ENCODE measurements at regions not wholly inside any gene's neighbourhood (a gene's known extent, or its start where the extent isn't known, plus 50 kb on each side); places are given as distances from the start of the nearest gene placed in this dataset.
A peak's percentile ranks its signal among the peaks of the same experiment; 100 is the strongest.
"Not testable (repeated sequence)": the region's sequence is repeated elsewhere in the genome, so short reads cannot be mapped to it uniquely, and the experiment has no call there.

DNA sequence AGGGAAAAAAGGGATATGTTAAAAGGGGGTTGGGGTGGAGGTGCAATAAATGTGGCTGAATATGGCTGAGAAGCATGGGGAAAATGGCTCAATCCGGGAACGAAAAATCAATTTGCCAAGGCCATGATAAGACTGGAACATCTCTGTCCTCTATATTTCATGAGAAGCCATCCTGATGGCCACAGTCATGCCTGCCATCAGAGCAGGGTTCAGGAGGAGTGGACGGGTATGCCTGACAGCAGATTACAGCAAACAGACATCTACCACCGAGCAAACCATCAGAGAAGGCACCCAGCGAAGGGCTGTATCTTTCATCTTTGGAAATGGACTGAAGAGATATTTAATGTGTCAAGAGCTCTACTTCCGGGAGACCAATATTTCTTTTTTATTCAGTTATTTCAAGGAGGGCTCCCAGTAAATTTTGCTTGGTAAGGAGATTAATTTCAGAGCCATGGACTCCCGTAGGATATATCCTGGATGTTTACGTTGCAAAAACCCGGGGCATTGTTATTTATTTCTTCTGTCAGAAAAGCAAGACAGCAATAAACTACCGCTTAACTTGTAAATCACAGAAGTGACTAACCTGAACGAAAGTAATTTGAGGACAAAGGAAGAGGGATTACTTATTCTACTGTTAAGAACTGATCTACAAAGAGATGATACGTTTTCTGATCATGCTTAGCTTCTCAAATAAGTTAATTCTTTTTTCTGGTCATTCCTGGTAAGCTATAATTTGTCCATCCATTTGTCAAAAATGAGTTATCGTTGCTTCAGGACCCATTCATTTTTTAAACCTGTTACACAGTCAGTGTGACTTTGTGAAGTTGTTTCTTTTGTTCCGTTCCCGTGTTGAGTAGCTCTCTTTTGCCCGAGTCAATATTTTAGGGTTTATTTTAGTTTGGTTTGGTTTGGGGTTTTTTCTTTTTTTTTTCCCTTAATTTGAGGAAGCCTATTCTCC lies 80.6 kb upstream of the CHD2 start:
- peaks cover 8 to 15% (median 15%) of the 10 kb centered on the region in 3 donors for H3K4me1 ChIP-seq (ENCODE audit: control insufficient read depth in 3 of 3, insufficient read depth in 3 of 3, low read length in 3 of 3)
- H3K9ac ChIP-seq (ENCODE audit: low read depth in 1 of 3, low read length in 3 of 3): peak overlapping the region; percentile 77 to 79 (median 79)
- H3K4me3 ChIP-seq (ENCODE audit: low read length in 3 of 3): peak overlapping the region; percentile 58 to 74 (median 67)
- no peaks in the 10 kb centered on the region for H3K36me3 ChIP-seq (ENCODE audit: control insufficient read depth in 3 of 3, insufficient read depth in 3 of 3, low read length in 3 of 3)
- no peaks in the 10 kb centered on the region for H3K27me3 ChIP-seq (ENCODE audit: control insufficient read depth in 3 of 3, insufficient read depth in 3 of 3, low read length in 3 of 3)
- no peaks in the 10 kb centered on the region for H3K9me3 ChIP-seq (ENCODE audit: control insufficient read depth in 3 of 3, low read length in 3 of 3)
- H3K27ac ChIP-seq (ENCODE audit: low read depth, low read length): peak overlapping the region; percentile 91

DNA sequence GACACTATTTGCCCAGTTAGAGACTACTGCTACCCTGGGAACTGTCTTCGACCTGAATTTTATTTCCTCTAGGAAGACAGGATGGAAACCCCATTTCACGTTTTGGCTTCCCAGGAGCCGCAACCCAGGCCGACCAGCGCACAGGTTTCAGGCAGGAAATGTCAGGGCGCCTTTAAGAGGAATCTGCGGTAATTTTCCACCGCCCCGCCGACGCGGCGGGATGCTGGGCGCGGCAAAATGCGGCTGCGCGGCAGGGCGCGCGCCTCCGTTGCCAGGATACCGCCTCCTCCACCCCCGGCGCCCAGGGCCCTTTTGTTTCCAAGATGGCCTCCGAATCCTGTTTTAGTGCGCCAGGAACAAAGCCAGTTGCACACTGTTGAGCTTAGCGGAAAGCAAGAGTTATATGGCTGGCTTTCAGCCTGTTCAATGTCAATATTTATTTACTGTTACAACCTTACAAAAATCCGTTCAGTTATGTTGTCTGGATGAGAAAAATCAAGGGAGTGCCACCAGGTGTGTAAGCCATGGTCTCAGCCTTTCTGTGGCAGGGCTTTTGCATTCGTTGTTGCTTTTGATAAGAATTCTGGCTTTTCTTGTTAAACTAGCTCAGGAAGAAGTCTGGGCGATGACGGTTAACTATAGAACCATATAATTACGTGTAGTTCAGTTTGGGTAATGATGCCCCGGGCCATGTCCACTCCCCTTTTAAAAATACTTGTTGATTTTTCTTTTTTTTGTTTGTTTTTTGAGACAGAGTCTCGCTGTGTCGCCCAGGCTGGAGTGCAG lies 79.7 kb upstream of the CHD2 start:
- Histone ChIP-seq H3K27ac (ENCODE audit: low read depth, low read length) (peak overlapping the region; percentile 91), H3K4me3 (ENCODE audit: low read length in 3 of 3) (peak overlapping the region; percentile 58 to 74 (median 67)), H3K9me3 (ENCODE audit: control insufficient read depth in 3 of 3, low read length in 3 of 3) (no peaks in the 10 kb centered on the region), H3K4me1 (ENCODE audit: control insufficient read depth in 3 of 3, insufficient read depth in 3 of 3, low read length in 3 of 3) (peaks cover 8 to 15% (median 15%) of the 10 kb centered on the region in 3 donors), H3K9ac (ENCODE audit: low read depth in 1 of 3, low read length in 3 of 3) (peak overlapping the region; percentile 77 to 79 (median 79)), H3K27me3 (ENCODE audit: control insufficient read depth in 3 of 3, insufficient read depth in 3 of 3, low read length in 3 of 3) (no peaks in the 10 kb centered on the region), H3K36me3 (ENCODE audit: control insufficient read depth in 3 of 3, insufficient read depth in 3 of 3, low read length in 3 of 3) (no peaks in the 10 kb centered on the region)

DNA sequence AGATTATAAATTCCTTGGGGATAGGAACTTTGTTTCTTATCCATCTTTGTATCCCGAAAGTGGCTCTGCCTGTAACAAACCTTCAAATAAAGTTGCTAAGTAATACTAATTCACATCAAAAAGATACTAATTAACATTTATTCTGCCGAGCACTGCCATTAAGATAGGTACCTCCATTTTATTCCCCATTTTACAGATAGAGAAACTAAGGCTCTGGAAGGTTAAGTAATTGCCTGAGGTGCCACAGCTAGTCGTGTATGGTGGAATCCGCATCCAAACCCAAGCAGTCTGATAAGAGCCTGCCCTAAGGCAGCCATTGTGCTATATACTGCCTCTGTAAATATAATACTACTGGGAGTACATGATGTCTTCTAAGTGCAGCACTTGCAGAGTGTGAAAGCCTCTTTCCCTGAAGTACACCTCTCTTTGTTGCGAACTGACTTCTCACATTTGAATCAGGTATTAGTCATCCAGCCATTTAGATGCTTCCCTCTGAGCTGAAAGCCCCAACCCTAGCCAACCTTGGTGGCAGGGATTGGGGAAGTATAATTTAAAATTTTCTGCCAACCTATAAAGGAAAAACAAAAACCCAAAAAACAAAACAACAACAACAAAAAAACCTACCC lies 78.5 kb upstream of the CHD2 start:
- Histone ChIP-seq H3K27ac (ENCODE audit: low read depth, low read length) (no peak overlapping the region), H3K9ac (ENCODE audit: low read depth in 1 of 3, low read length in 3 of 3) (no peak overlapping the region), H3K27me3 (ENCODE audit: control insufficient read depth in 3 of 3, insufficient read depth in 3 of 3, low read length in 3 of 3) (no peaks in the 10 kb centered on the region), H3K4me1 (ENCODE audit: control insufficient read depth in 3 of 3, insufficient read depth in 3 of 3, low read length in 3 of 3) (peaks cover 8 to 15% (median 15%) of the 10 kb centered on the region in 3 donors), H3K4me3 (ENCODE audit: low read length in 3 of 3) (no peak overlapping the region), H3K9me3 (ENCODE audit: control insufficient read depth in 3 of 3, low read length in 3 of 3) (no peaks in the 10 kb centered on the region), H3K36me3 (ENCODE audit: control insufficient read depth in 3 of 3, insufficient read depth in 3 of 3, low read length in 3 of 3) (no peaks in the 10 kb centered on the region)

DNA sequence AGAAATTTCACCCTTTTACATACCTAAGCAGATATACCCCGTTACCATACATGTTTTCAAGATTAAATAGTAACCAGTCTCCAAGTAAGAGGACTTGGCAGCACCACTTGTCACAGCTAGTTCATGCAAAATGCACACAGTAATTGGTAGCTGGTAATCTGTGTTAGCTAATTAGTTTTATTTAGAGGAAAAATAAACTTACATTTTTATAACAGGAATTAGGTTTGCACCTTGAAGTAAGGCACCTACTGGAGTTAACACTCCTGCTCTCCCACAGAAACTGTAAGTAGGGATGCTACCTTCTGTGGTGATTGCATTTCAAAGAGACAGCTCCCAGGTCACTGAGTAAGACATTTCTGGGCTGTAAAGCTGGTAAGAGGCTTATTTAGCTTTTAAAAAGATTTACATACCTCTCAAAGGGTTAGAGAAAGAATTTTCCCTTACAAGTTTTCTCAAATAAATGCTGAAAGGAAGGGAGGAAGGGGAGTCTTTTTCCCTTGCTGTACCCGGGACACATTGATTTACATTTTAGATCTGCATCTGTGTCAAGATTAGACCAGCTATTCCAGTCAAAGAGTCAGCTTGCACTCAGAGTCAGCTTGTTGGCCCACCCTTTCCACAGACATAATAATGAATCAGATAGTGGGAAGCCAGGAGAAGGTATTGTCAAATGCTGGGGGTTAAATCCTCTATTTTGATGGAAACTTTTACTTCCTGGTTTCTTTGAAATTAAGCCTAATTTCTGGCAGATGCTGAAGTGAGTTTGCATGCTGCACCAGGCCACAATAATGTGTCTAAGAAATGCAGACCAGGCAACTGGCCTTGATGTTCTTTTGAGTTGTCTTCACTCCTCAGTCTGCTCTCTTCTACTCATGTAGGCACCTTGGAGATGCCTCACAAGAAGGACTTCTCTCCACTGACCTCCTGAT lies 77.6 kb upstream of the CHD2 start:
- no peaks in the 10 kb centered on the region for H3K36me3 ChIP-seq (ENCODE audit: control insufficient read depth in 3 of 3, insufficient read depth in 3 of 3, low read length in 3 of 3)
- H3K9me3 ChIP-seq (ENCODE audit: control insufficient read depth in 3 of 3, low read length in 3 of 3): no peaks in the 10 kb centered on the region
- H3K4me3 ChIP-seq (ENCODE audit: low read length in 3 of 3): no peak overlapping the region
- peaks cover 8 to 15% (median 15%) of the 10 kb centered on the region in 3 donors for H3K4me1 ChIP-seq (ENCODE audit: control insufficient read depth in 3 of 3, insufficient read depth in 3 of 3, low read length in 3 of 3)
- no peak overlapping the region for H3K9ac ChIP-seq (ENCODE audit: low read depth in 1 of 3, low read length in 3 of 3)
- no peak overlapping the region for H3K27ac ChIP-seq (ENCODE audit: low read depth, low read length)
- H3K27me3 ChIP-seq (ENCODE audit: control insufficient read depth in 3 of 3, insufficient read depth in 3 of 3, low read length in 3 of 3): no peaks in the 10 kb centered on the region

DNA sequence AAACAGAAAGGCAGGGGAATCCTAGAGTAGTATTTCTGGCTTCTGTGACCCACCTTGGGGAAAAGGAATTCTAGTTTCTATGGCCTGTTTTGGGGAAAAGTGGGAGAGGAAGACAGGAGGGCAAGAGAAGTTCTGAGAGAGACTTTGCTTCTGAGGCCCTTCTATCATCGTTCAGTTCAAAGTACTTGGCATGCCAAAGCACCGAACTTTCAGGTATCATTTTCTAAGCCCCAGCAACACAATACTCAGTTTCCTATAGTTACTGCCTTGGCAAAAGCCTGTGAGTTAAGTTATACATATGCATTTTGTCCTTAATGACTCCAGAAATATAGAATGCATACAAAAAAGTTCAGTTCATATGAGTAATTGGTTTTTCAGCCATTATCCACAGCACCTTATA lies 74.1 kb upstream of the CHD2 start:
- Histone ChIP-seq H3K9ac (ENCODE audit: low read depth in 1 of 3, low read length in 3 of 3) (no peak overlapping the region), H3K36me3 (ENCODE audit: control insufficient read depth in 3 of 3, insufficient read depth in 3 of 3, low read length in 3 of 3) (no peaks in the 10 kb centered on the region), H3K27ac (ENCODE audit: low read depth, low read length) (no peak overlapping the region), H3K4me3 (ENCODE audit: low read length in 3 of 3) (no peak overlapping the region), H3K27me3 (ENCODE audit: control insufficient read depth in 3 of 3, insufficient read depth in 3 of 3, low read length in 3 of 3) (no peaks in the 10 kb centered on the region), H3K4me1 (ENCODE audit: control insufficient read depth in 3 of 3, insufficient read depth in 3 of 3, low read length in 3 of 3) (peaks cover 7 to 9% (median 7%) of the 10 kb centered on the region in 3 donors), H3K9me3 (ENCODE audit: control insufficient read depth in 3 of 3, low read length in 3 of 3) (no peaks in the 10 kb centered on the region)

DNA sequence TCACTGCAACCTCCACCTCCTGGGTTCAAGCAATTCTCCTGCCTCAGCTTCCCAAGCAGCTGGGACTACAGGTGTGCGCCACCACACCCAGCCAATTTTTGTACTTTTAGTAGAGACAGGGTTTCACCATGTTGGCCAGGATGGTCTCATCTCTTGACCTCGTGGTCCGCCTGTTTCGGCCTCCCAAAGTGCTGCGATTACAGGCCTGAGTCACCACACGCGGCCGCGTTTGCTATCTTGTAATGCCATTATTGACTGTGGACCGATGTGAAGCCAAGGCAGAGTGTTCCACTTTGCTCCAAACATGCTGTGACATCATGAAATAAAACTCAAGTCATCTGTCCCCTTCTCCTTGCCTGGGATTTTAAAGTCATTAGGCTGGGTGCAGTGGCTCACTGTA lies 72.1 kb upstream of the CHD2 start:
- H3K9me3 ChIP-seq (ENCODE audit: control insufficient read depth in 3 of 3, low read length in 3 of 3); H3K27me3 ChIP-seq (ENCODE audit: control insufficient read depth in 3 of 3, insufficient read depth in 3 of 3, low read length in 3 of 3); H3K36me3 ChIP-seq (ENCODE audit: control insufficient read depth in 3 of 3, insufficient read depth in 3 of 3, low read length in 3 of 3); H3K9ac ChIP-seq (ENCODE audit: low read depth in 1 of 3, low read length in 3 of 3); H3K27ac ChIP-seq (ENCODE audit: low read depth, low read length); H3K4me3 ChIP-seq (ENCODE audit: low read length in 3 of 3): not testable (repeated sequence)
- peaks cover 16 to 22% (median 16%) of the 10 kb centered on the region in 3 donors for H3K4me1 ChIP-seq (ENCODE audit: control insufficient read depth in 3 of 3, insufficient read depth in 3 of 3, low read length in 3 of 3)

DNA sequence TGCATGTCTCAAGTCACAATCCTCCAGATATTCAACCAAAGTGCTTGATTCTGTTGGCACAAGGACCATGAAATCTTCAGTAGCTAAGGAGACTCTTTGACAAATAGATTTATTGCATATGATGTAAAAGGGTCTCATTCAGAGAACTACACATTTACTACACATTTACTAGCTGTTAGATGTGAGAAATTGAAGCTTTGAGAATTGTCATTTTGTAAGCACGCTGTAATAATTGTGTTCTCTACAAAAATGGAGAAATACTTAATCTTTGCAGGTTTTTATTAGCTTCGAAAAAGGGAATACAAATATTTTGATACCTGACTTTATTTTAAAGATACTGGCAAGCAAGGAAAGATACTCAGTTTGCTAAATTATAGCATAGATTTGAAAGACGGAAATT lies 70.2 kb upstream of the CHD2 start:
- peak overlapping the region; percentile 84 for H3K27ac ChIP-seq (ENCODE audit: low read depth, low read length)
- no peaks in the 10 kb centered on the region for H3K27me3 ChIP-seq (ENCODE audit: control insufficient read depth in 3 of 3, insufficient read depth in 3 of 3, low read length in 3 of 3)
- H3K9ac ChIP-seq (ENCODE audit: low read depth in 1 of 3, low read length in 3 of 3): peak overlapping the region in 1 of 3 donors; percentile 63
- H3K36me3 ChIP-seq (ENCODE audit: control insufficient read depth in 3 of 3, insufficient read depth in 3 of 3, low read length in 3 of 3): no peaks in the 10 kb centered on the region
- no peaks in the 10 kb centered on the region for H3K9me3 ChIP-seq (ENCODE audit: control insufficient read depth in 3 of 3, low read length in 3 of 3)
- peaks cover 19 to 28% (median 25%) of the 10 kb centered on the region in 3 donors for H3K4me1 ChIP-seq (ENCODE audit: control insufficient read depth in 3 of 3, insufficient read depth in 3 of 3, low read length in 3 of 3)
- no peak overlapping the region for H3K4me3 ChIP-seq (ENCODE audit: low read length in 3 of 3)

DNA sequence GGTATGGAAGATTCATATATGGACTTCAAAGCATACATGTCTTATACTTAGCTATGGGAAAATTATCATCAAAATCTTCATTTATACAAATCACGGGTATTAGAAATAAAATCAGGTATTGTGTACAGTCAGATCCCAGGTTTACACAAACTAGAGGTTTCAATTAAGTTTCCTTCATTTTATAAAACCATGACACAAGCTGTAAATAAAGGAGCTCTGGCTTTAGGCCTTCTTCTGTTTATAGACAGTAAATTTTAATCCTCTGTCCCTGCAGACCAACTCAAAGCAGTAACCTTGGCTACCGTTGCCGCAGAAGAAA lies 68.8 kb upstream of the CHD2 start:
- Histone ChIP-seq H3K27me3 (ENCODE audit: control insufficient read depth in 3 of 3, insufficient read depth in 3 of 3, low read length in 3 of 3) (no peaks in the 10 kb centered on the region), H3K36me3 (ENCODE audit: control insufficient read depth in 3 of 3, insufficient read depth in 3 of 3, low read length in 3 of 3) (no peaks in the 10 kb centered on the region)

DNA sequence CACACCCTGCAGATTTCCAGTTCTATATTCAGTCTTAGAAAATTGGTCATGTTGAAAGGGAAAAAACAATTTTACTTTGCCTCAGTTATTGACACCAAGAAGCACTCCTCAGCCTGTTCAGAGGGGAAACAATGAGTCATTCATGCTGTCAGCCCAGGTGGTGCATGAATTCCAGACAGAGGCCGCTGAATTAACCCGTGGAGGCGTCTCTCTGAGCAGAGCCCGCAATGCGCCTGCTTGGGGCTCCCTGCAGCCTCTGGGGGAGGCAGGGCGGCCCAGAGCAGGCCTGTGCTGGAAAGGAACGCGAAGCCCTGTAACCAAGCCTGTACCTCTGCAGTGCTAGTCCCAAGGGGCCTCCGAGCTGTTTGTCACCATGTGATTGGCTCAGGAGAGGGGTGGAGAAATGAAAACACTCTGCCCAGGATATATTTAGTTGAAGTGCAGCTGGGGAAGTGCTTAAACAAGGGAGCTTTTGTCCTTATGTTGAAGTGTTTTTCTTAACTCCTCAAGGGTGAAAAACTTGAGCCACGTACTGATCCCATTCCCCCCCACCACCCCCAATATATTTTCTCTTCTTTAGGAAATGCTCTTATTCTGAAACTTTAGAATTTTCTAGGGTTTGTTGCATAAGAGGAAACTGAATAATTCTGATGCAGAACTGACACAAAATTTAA lies 68.3 kb upstream of the CHD2 start:
- Histone ChIP-seq H3K9ac (ENCODE audit: low read depth in 1 of 3, low read length in 3 of 3) (peak overlapping the region; percentile 40 to 88 (median 87)), H3K9me3 (ENCODE audit: control insufficient read depth in 3 of 3, low read length in 3 of 3) (no peaks in the 10 kb centered on the region), H3K4me3 (ENCODE audit: low read length in 3 of 3) (peak overlapping the region; percentile 47 to 70 (median 61)), H3K4me1 (ENCODE audit: control insufficient read depth in 3 of 3, insufficient read depth in 3 of 3, low read length in 3 of 3) (peaks cover 19 to 28% (median 25%) of the 10 kb centered on the region in 3 donors), H3K27ac (ENCODE audit: low read depth, low read length) (peak overlapping the region; percentile 84), H3K27me3 (ENCODE audit: control insufficient read depth in 3 of 3, insufficient read depth in 3 of 3, low read length in 3 of 3) (no peaks in the 10 kb centered on the region), H3K36me3 (ENCODE audit: control insufficient read depth in 3 of 3, insufficient read depth in 3 of 3, low read length in 3 of 3) (no peaks in the 10 kb centered on the region)

More for the DNA sequence above, 68.8 kb upstream of the CHD2 start:
- Histone ChIP-seq H3K9ac (ENCODE audit: low read depth in 1 of 3, low read length in 3 of 3) (peak overlapping the region; percentile 40 to 88 (median 87)), H3K9me3 (ENCODE audit: control insufficient read depth in 3 of 3, low read length in 3 of 3) (no peaks in the 10 kb centered on the region), H3K4me1 (ENCODE audit: control insufficient read depth in 3 of 3, insufficient read depth in 3 of 3, low read length in 3 of 3) (peaks cover 19 to 28% (median 25%) of the 10 kb centered on the region in 3 donors), H3K4me3 (ENCODE audit: low read length in 3 of 3) (peak overlapping the region; percentile 47 to 70 (median 61)), H3K27ac (ENCODE audit: low read depth, low read length) (peak overlapping the region; percentile 84)
